Tibial nerve (tissue), 4 donors: ENCODE measurements at regions not wholly inside any gene's neighbourhood (a gene's known extent, or its start where the extent isn't known, plus 50 kb on each side); places are given as distances from the start of the nearest gene placed in this dataset.

Source experiments
- CTCF ChIP-seq, 5 experiments: fragments of 200-600 bp in 3 of 5; fragments of 450-650 bp in 2 of 5; sonication (generic) in 3 of 5; IDR thresholded peaks; one replicate each; pipeline ENCODE4 v1.5.1; 2016 to 2019; ENCODE audit warnings: antibody characterized with exemption in 5 of 5, mild to moderate bottlenecking in 3 of 5, moderate library complexity in 2 of 5
- EP300 ChIP-seq, 2 donors: sonication (generic); formaldehyde crosslinking; IDR thresholded peaks; one replicate each; pipeline ENCODE4 v1.6.1; 2017; ENCODE audit warnings: antibody characterized with exemption in 2 of 2, mild to moderate bottlenecking in 1 of 2
- POLR2A ChIP-seq, 2 donors: fragments of 450-650 bp; IDR thresholded peaks; one replicate each; pipeline ENCODE4 v1.6.1; 2017; ENCODE audit warnings: antibody characterized with exemption in 2 of 2, mild to moderate bottlenecking in 2 of 2, moderate library complexity in 2 of 2

- no peak for TF ChIP-seq CTCF (IDR thresholded peaks at IDR 0.05)
- TF ChIP-seq POLR2A (IDR thresholded peaks at IDR 0.05): no peak
- no peak for TF ChIP-seq EP300 (IDR thresholded peaks at IDR 0.05)
Observed at GRCh38 chr2:3043726-3044125, 333.9 kb downstream of the EIPR1 start.
